Stimulated activated memory B cell treated with anti-CD40 and anti-IgM and Interleukin-4, amounts not matched to agents 10 μg/mL and 1 μg/mL and 100 μg/mL, for 72 hours (primary cell): ENCODE measurements at regions not wholly inside any gene's neighbourhood (a gene's known extent, or its start where the extent isn't known, plus 50 kb on each side); places are given as distances from the start of the nearest gene placed in this dataset.
"Not testable (repeated sequence)": the region's sequence is repeated elsewhere in the genome, so short reads cannot be mapped to it uniquely, and the experiment has no call there.

ENCODE experiments used
- ATAC-seq: fragments of 150-1000 bp; cut with Tn5 transposase; 2 replicates; pipeline ENCODE4 v1.10.0; 2021
- H3K27ac Mint-ChIP-seq: one replicate; pipeline ENCODE4 v1.8.0; 2022; ENCODE audit warnings: mild to moderate bottlenecking, mixed read lengths
- H3K27me3 Mint-ChIP-seq: one replicate; pipeline ENCODE4 v1.8.0; 2022; ENCODE audit warnings: mixed read lengths
- H3K36me3 Mint-ChIP-seq: one replicate; pipeline ENCODE4 v1.8.0; 2022; ENCODE audit warnings: mixed read lengths
- H3K4me1 Mint-ChIP-seq: one replicate; pipeline ENCODE4 v1.8.0; 2022; ENCODE audit warnings: mixed read lengths
- H3K4me3 Mint-ChIP-seq: one replicate; pipeline ENCODE4 v1.8.0; 2022; ENCODE audit warnings: mild to moderate bottlenecking, moderate library complexity, mixed read lengths
- H3K9me3 Mint-ChIP-seq: one replicate; pipeline ENCODE4 v1.8.0; 2022; ENCODE audit warnings: mixed read lengths

- peaks cover 3% of the 10 kb centered on the region for H3K9me3 Mint-ChIP-seq
- no peak overlapping the region for H3K4me3 Mint-ChIP-seq
- no peaks in the 10 kb centered on the region for H3K27me3 Mint-ChIP-seq
- H3K27ac Mint-ChIP-seq = no peak overlapping the region
- no peaks in the 10 kb centered on the region for H3K36me3 Mint-ChIP-seq
- H3K4me1 Mint-ChIP-seq = peaks cover 19% of the 10 kb centered on the region
- no peak for ATAC-seq
Measured at GRCh38 chr17:30717291-30718098, 107.0 kb downstream of the CRLF3 start.

GRCh38 chr17:30716461-30717290 is 107.8 kb downstream of the CRLF3 start:
- no peak overlapping the region for H3K27ac Mint-ChIP-seq
- ATAC-seq = peak; percentile 7
- H3K27me3 Mint-ChIP-seq = peaks cover 8% of the 10 kb centered on the region
- no peaks in the 10 kb centered on the region for H3K36me3 Mint-ChIP-seq
- H3K4me3 Mint-ChIP-seq = no peak overlapping the region
- H3K9me3 Mint-ChIP-seq = peaks cover 3% of the 10 kb centered on the region
- H3K4me1 Mint-ChIP-seq = peaks cover 26% of the 10 kb centered on the region

- not testable (repeated sequence) for H3K9me3 Mint-ChIP-seq, H3K36me3 Mint-ChIP-seq, H3K4me3 Mint-ChIP-seq, H3K27ac Mint-ChIP-seq
- peak; percentile 76 for ATAC-seq
- peaks cover 37% of the 10 kb centered on the region for H3K4me1 Mint-ChIP-seq
- H3K27me3 Mint-ChIP-seq = peaks cover 24% of the 10 kb centered on the region
Measured at GRCh38 chr17:30714825-30715622, 109.5 kb downstream of the CRLF3 start.

GRCh38 chr17:30713805-30714204 is 110.7 kb downstream of the CRLF3 start:
- not testable (repeated sequence) for H3K36me3 Mint-ChIP-seq, ATAC-seq, H3K27ac Mint-ChIP-seq, H3K9me3 Mint-ChIP-seq, H3K4me3 Mint-ChIP-seq
- Mint-ChIP-seq H3K27me3 (peaks cover 30% of the 10 kb centered on the region), H3K4me1 (peaks cover 30% of the 10 kb centered on the region)

GRCh38 chr17:30712859-30713258 is 111.6 kb downstream of the CRLF3 start:
- Mint-ChIP-seq H3K27me3 (peaks cover 39% of the 10 kb centered on the region), H3K4me1 (peaks cover 40% of the 10 kb centered on the region)
- H3K27ac Mint-ChIP-seq, ATAC-seq, H3K36me3 Mint-ChIP-seq, H3K4me3 Mint-ChIP-seq, H3K9me3 Mint-ChIP-seq: not testable (repeated sequence)

GRCh38 chr17:30711626-30712507 is 112.6 kb downstream of the CRLF3 start:
- H3K4me1 Mint-ChIP-seq = peaks cover 48% of the 10 kb centered on the region
- not testable (repeated sequence) for H3K36me3 Mint-ChIP-seq, H3K27ac Mint-ChIP-seq, ATAC-seq, H3K9me3 Mint-ChIP-seq, H3K4me3 Mint-ChIP-seq
- H3K27me3 Mint-ChIP-seq = peaks cover 49% of the 10 kb centered on the region

GRCh38 chr17:30711176-30711575 is 113.3 kb downstream of the CRLF3 start:
- Mint-ChIP-seq H3K27me3 (peaks cover 55% of the 10 kb centered on the region), H3K4me3 (peak overlapping the region; percentile 75), H3K4me1 (peaks cover 51% of the 10 kb centered on the region)
- not testable (repeated sequence) for H3K9me3 Mint-ChIP-seq, ATAC-seq, H3K27ac Mint-ChIP-seq, H3K36me3 Mint-ChIP-seq

- ATAC-seq, H3K36me3 Mint-ChIP-seq, H3K9me3 Mint-ChIP-seq, H3K27ac Mint-ChIP-seq: not testable (repeated sequence)
- peaks cover 62% of the 10 kb centered on the region for H3K27me3 Mint-ChIP-seq
- H3K4me3 Mint-ChIP-seq = peak overlapping the region; percentile 75
- peaks cover 56% of the 10 kb centered on the region for H3K4me1 Mint-ChIP-seq
Measured at GRCh38 chr17:30710276-30711088, 114.0 kb downstream of the CRLF3 start.

GRCh38 chr17:30709561-30710275 is 114.8 kb downstream of the CRLF3 start:
- Mint-ChIP-seq H3K27me3 (peaks cover 69% of the 10 kb centered on the region), H3K4me3 (peak overlapping the region; percentile 75), H3K4me1 (peaks cover 52% of the 10 kb centered on the region)
- not testable (repeated sequence) for H3K36me3 Mint-ChIP-seq, H3K27ac Mint-ChIP-seq, H3K9me3 Mint-ChIP-seq, ATAC-seq

- peaks cover 76% of the 10 kb centered on the region for H3K27me3 Mint-ChIP-seq
- H3K36me3 Mint-ChIP-seq, H3K9me3 Mint-ChIP-seq: not testable (repeated sequence)
- H3K4me1 Mint-ChIP-seq = peaks cover 52% of the 10 kb centered on the region
- peak; percentile 21 for ATAC-seq
- H3K4me3 Mint-ChIP-seq = peak overlapping the region; percentile 27
- peak overlapping the region; percentile 88 for H3K27ac Mint-ChIP-seq
Measured at GRCh38 chr17:30709096-30709495, 115.4 kb downstream of the CRLF3 start.

- Mint-ChIP-seq H3K27me3 (peaks cover 82% of the 10 kb centered on the region), H3K27ac (peak overlapping the region; percentile 88), H3K4me3 (peak overlapping the region; percentile 89), H3K4me1 (peaks cover 52% of the 10 kb centered on the region)
- peak; percentile 61 for ATAC-seq
- not testable (repeated sequence) for H3K36me3 Mint-ChIP-seq, H3K9me3 Mint-ChIP-seq
Measured at GRCh38 chr17:30708241-30709078, 116.0 kb downstream of the CRLF3 start.

GRCh38 chr17:30707724-30708240 is 116.7 kb downstream of the CRLF3 start:
- Mint-ChIP-seq H3K27me3 (peaks cover 84% of the 10 kb centered on the region), H3K4me3 (peak overlapping the region; percentile 89), H3K4me1 (peaks cover 52% of the 10 kb centered on the region), H3K27ac (peak overlapping the region; percentile 88)
- not testable (repeated sequence) for H3K9me3 Mint-ChIP-seq, H3K36me3 Mint-ChIP-seq, ATAC-seq
